Sigmoid colon (tissue), 4 donors: ENCODE measurements at regions not wholly inside any gene's neighbourhood (a gene's known extent, or its start where the extent isn't known, plus 50 kb on each side); places are given as distances from the start of the nearest gene placed in this dataset.

ENCODE experiments used
- CTCF ChIP-seq, 4 experiments: fragments of 450-650 bp in 3 of 4; fragments of 200-600 bp in 1 of 4; IDR thresholded peaks; one replicate each; pipeline ENCODE4 v1.5.1; 2016 to 2019; ENCODE audit warnings: antibody characterized with exemption in 4 of 4, mild to moderate bottlenecking in 3 of 4, moderate library complexity in 2 of 4
- EP300 ChIP-seq, 4 donors: sonication (generic); formaldehyde crosslinking; IDR thresholded peaks; one replicate each; pipeline ENCODE4 v1.6.1; 2017; ENCODE audit warnings: antibody characterized with exemption in 4 of 4
- POLR2A ChIP-seq, 2 donors: fragments of 450-650 bp; IDR thresholded peaks; one replicate each; pipeline ENCODE4 v1.6.1; 2016; ENCODE audit warnings: antibody characterized with exemption in 2 of 2, mild to moderate bottlenecking in 2 of 2, moderate library complexity in 2 of 2

- TF ChIP-seq POLR2A (IDR thresholded peaks at IDR 0.05) (no peak), CTCF (IDR thresholded peaks at IDR 0.05) (no peak), EP300 (IDR thresholded peaks at IDR 0.05) (no peak)
Observed at GRCh38 chr7:54485044-54485443, 57.1 kb upstream of the VSTM2A start.
